SU-DHL-6 (cell line): ENCODE measurements at regions not wholly inside any gene's neighbourhood (a gene's known extent, or its start where the extent isn't known, plus 50 kb on each side); places are given as distances from the start of the nearest gene placed in this dataset.

ENCODE experiments used
- EZH2phosphoT487 ChIP-seq: fragments of 200-600 bp; sonication (generic), shearing (Covaris generic); conservative IDR thresholded peaks from 2 replicates; pipeline ENCODE4 v1.6.1; 2018; ENCODE audit warnings: mild to moderate bottlenecking, antibody characterized with exemption, low read length, moderate library complexity, mixed read lengths
- TF ChIP-seq, protein P1 (sequence below): fragments of 200-600 bp; sonication (generic); IDR thresholded peaks from one replicate; pipeline ENCODE4 v1.5.1; 2017; ENCODE audit warnings: antibody characterized with exemption, mild to moderate bottlenecking, low read length, moderate library complexity; ENCODE audit not compliant: insufficient read depth, poor library complexity, severe bottlenecking

- TF ChIP-seq, protein P1, sequence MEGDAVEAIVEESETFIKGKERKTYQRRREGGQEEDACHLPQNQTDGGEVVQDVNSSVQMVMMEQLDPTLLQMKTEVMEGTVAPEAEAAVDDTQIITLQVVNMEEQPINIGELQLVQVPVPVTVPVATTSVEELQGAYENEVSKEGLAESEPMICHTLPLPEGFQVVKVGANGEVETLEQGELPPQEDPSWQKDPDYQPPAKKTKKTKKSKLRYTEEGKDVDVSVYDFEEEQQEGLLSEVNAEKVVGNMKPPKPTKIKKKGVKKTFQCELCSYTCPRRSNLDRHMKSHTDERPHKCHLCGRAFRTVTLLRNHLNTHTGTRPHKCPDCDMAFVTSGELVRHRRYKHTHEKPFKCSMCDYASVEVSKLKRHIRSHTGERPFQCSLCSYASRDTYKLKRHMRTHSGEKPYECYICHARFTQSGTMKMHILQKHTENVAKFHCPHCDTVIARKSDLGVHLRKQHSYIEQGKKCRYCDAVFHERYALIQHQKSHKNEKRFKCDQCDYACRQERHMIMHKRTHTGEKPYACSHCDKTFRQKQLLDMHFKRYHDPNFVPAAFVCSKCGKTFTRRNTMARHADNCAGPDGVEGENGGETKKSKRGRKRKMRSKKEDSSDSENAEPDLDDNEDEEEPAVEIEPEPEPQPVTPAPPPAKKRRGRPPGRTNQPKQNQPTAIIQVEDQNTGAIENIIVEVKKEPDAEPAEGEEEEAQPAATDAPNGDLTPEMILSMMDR: no peak
- no peak for TF ChIP-seq EZH2phosphoT487
Observed at GRCh38 chr2:133633881-133634409, 65.7 kb upstream of the NCKAP5 start.
